SK-N-SH (cell line): ENCODE measurements at regions not wholly inside any gene's neighbourhood (a gene's known extent, or its start where the extent isn't known, plus 50 kb on each side); places are given as distances from the start of the nearest gene placed in this dataset.

Experiments
- CTCF ChIP-seq: fragments of 200-600 bp; sonication (generic); IDR thresholded peaks from 2 replicates; pipeline ENCODE4 v1.6.1; 2017; ENCODE audit warnings: antibody characterized with exemption, mild to moderate bottlenecking, moderate library complexity
- EP300 ChIP-seq, 2 experiments: IDR thresholded peaks; 2 replicates each; pipeline versions ENCODE4 v1.4.0 to v1.6.1; 2012; ENCODE audit warnings: borderline replicate concordance in 1 of 2, low read depth in 1 of 2, low read length in 1 of 2
- EZH2phosphoT487 ChIP-seq: fragments of 200-600 bp; sonication (generic); IDR thresholded peaks from 2 replicates; pipeline ENCODE4 v1.6.1; 2017; ENCODE audit warnings: low read depth, mixed run types, mild to moderate bottlenecking, antibody characterized with exemption, moderate library complexity, borderline replicate concordance
- FOXM1 ChIP-seq: IDR thresholded peaks from 2 replicates; pipeline ENCODE4 v1.4.0; 2012; ENCODE audit warnings: low read depth, mild to moderate bottlenecking
- IRF3 ChIP-seq: fragments of 150-350 bp; IDR thresholded peaks from 2 replicates; pipeline ENCODE4 v1.6.1; 2016; ENCODE audit warnings: mild to moderate bottlenecking, low read depth, low read length
- JUND ChIP-seq: IDR thresholded peaks from 2 replicates; pipeline ENCODE4 v1.4.0; 2012
- MXI1 ChIP-seq: IDR thresholded peaks from 2 replicates; pipeline ENCODE4 v1.6.1; 2012; ENCODE audit warnings: mild to moderate bottlenecking, low read depth, low read length, improper control_type of control experiment
- NRF1 ChIP-seq: IDR thresholded peaks from 2 replicates; pipeline ENCODE4 v1.6.1; 2012; ENCODE audit warnings: low read depth, mild to moderate bottlenecking, low read length
- RAD21 ChIP-seq: IDR thresholded peaks from 2 replicates; pipeline ENCODE4 v1.6.1; 2012; ENCODE audit warnings: mild to moderate bottlenecking, low read length
- USF2 ChIP-seq: fragments of 150-350 bp; IDR thresholded peaks from 2 replicates; pipeline ENCODE4 v1.6.1; 2017; ENCODE audit warnings: antibody characterized with exemption, low read length, low read depth, borderline replicate concordance

- TF ChIP-seq CTCF (no peak), EZH2phosphoT487 (no peak), RAD21 (no peak), IRF3 (no peak), MXI1 (no peak), USF2 (no peak), EP300 (IDR thresholded peaks at IDR 0.05; ENCODE audit: borderline replicate concordance in 1 of 2, low read depth in 1 of 2, low read length in 1 of 2) (no peak), NRF1 (no peak), FOXM1 (no peak), JUND (no peak)
Observed at GRCh38 chr13:105087945-105088344, 1447.5 kb downstream of the EFNB2 start.
